IMR-90 (cell line): ENCODE measurements at regions not wholly inside any gene's neighbourhood (a gene's known extent, or its start where the extent isn't known, plus 50 kb on each side); places are given as distances from the start of the nearest gene placed in this dataset.

Source experiments
- ATAC-seq: fragments of 200-7000 bp; cut with Tn5 transposase; 2 replicates; pipeline ENCODE4 v1.9.1; 2020; ENCODE audit warnings: low read depth, mild to moderate bottlenecking, moderate library complexity
- BruUV-seq: library from RNA; stranded (reverse); fragments of 400-500 nt; replicated peaks from 2 replicates; lab custom pipeline; 2021; lab: Mats Ljungman, UMichigan
- CTCF ChIA-PET: fragments of 300-600 bp; formaldehyde crosslinking; extraction: SDS; loops from one replicate; lab custom pipeline; 2021; ENCODE audit warnings: antibody characterized with exemption; lab: Yijun Ruan, JAX
- POLR2A ChIA-PET: fragments of 300-600 bp; sonication (Branson Sonifier 250); formaldehyde crosslinking; loops from one replicate; lab custom pipeline; 2022; ENCODE audit warnings: antibody characterized with exemption; ENCODE audit not compliant: unreplicated experiment; lab: Charles Lee
- DNase-seq: peaks from one replicate; pipeline ENCODE4 v3.0.0; 2013
- H2AFZ ChIP-seq: replicated peaks from 2 replicates; pipeline ENCODE3; 2013; ENCODE audit warnings: low read length, mild to moderate bottlenecking; ENCODE audit not compliant: poor library complexity
- H2AK5ac ChIP-seq: 2 replicates; pipeline ENCODE4 v1.6.1; 2013; ENCODE audit warnings: low read depth, low read length, inconsistent platforms
- H2AK9ac ChIP-seq: replicated peaks from 2 replicates; pipeline ENCODE3; 2013; ENCODE audit warnings: mild to moderate bottlenecking, low read depth, low read length, moderate library complexity; ENCODE audit not compliant: poor library complexity
- H2BK120ac ChIP-seq: 2 replicates; pipeline ENCODE4 v1.6.1; 2013; ENCODE audit warnings: low read depth, low read length, inconsistent platforms
- H2BK15ac ChIP-seq: 3 replicates; pipeline ENCODE4 v1.6.1; 2013; ENCODE audit warnings: low read depth, low read length, inconsistent platforms
- H2BK20ac ChIP-seq: 2 replicates; pipeline ENCODE4 v1.6.1; 2013; ENCODE audit warnings: low read depth, mild to moderate bottlenecking, inconsistent platforms, low read length, moderate library complexity
- H2BK5ac ChIP-seq: 2 replicates; pipeline ENCODE4 v1.6.1; 2013; ENCODE audit warnings: mild to moderate bottlenecking, low read depth, low read length, inconsistent platforms; ENCODE audit not compliant: poor library complexity, severe bottlenecking
- H3K14ac ChIP-seq: replicated peaks from 2 replicates; pipeline ENCODE4 v1.6.1; 2013; ENCODE audit warnings: low read depth, low read length, inconsistent platforms
- H3K18ac ChIP-seq: 2 replicates; pipeline ENCODE4 v1.6.1; 2013; ENCODE audit warnings: low read depth, low read length, control low read depth
- H3K23ac ChIP-seq: 2 replicates; pipeline ENCODE4 v1.6.1; 2013; ENCODE audit warnings: low read depth, low read length, inconsistent platforms
- H3K27ac ChIP-seq: 2 replicates; pipeline ENCODE4 v1.5.1; 2013; ENCODE audit warnings: mild to moderate bottlenecking, control low read depth, low read length; ENCODE audit not compliant: insufficient read depth
- H3K27me3 ChIP-seq: 2 replicates; pipeline ENCODE4 v1.6.1; 2013; ENCODE audit warnings: low read length; ENCODE audit not compliant: control insufficient read depth, insufficient read depth
- H3K36me3 ChIP-seq: 2 replicates; pipeline ENCODE4 v1.6.1; 2013; ENCODE audit warnings: low read length, mixed read lengths; ENCODE audit not compliant: control insufficient read depth, insufficient read depth
- H3K4ac ChIP-seq: 2 replicates; pipeline ENCODE4 v1.6.1; 2013; ENCODE audit warnings: low read depth, low read length, inconsistent platforms
- H3K4me1 ChIP-seq: 2 replicates; pipeline ENCODE4 v1.6.1; 2013; ENCODE audit warnings: low read length, mixed read lengths; ENCODE audit not compliant: control insufficient read depth, insufficient read depth
- H3K4me2 ChIP-seq: 2 replicates; pipeline ENCODE4 v1.6.1; 2013; ENCODE audit warnings: low read depth, mild to moderate bottlenecking, control low read depth, low read length, moderate library complexity
- H3K4me3 ChIP-seq: 2 replicates; pipeline ENCODE4 v1.5.1; 2013; ENCODE audit warnings: low read depth, mild to moderate bottlenecking, control low read depth, low read length, moderate library complexity; ENCODE audit not compliant: insufficient read depth
- H3K56ac ChIP-seq: 2 replicates; pipeline ENCODE4 v1.6.1; 2013; ENCODE audit warnings: low read length, inconsistent platforms; ENCODE audit not compliant: insufficient read depth; ENCODE audit errors: extremely low read depth
- H3K79me1 ChIP-seq, 2 experiments: 2 replicates each; pipeline ENCODE4 v1.6.1; 2013; ENCODE audit warnings: low read length in 2 of 2, inconsistent platforms in 1 of 2, low read depth in 1 of 2
- H3K9ac ChIP-seq: 2 replicates; pipeline ENCODE4 v1.6.1; 2013; ENCODE audit warnings: low read depth, low read length, control low read depth
- H3K9me1 ChIP-seq: 2 replicates; pipeline ENCODE4 v1.6.1; 2013; ENCODE audit warnings: low read length, inconsistent platforms; ENCODE audit not compliant: insufficient read depth
- H3K9me3 ChIP-seq: 2 replicates; pipeline ENCODE4 v1.6.1; 2013; ENCODE audit warnings: low read length; ENCODE audit not compliant: control insufficient read depth, insufficient read depth
- H4K20me1 ChIP-seq: 2 replicates; pipeline ENCODE4 v1.6.1; 2013; ENCODE audit warnings: low read length, inconsistent platforms; ENCODE audit not compliant: insufficient read depth
- H4K5ac ChIP-seq: 2 replicates; pipeline ENCODE4 v1.6.1; 2013; ENCODE audit warnings: mild to moderate bottlenecking, low read depth, low read length, control low read depth
- H4K8ac ChIP-seq, 2 experiments: 2 replicates each; pipeline ENCODE4 v1.6.1; 2013; ENCODE audit warnings: low read depth in 2 of 2, low read length in 2 of 2, control low read depth in 1 of 2, inconsistent platforms in 1 of 2
- H4K91ac ChIP-seq: 2 replicates; pipeline ENCODE4 v1.6.1; 2013; ENCODE audit warnings: low read depth, low read length, inconsistent platforms; ENCODE audit not compliant: insufficient read depth
- BHLHE40 ChIP-seq: fragments of 150-350 bp; IDR thresholded peaks from 2 replicates; pipeline ENCODE4 v1.6.1; 2016; ENCODE audit warnings: mild to moderate bottlenecking, low read depth, low read length
- CEBPB ChIP-seq: IDR thresholded peaks from 2 replicates; pipeline ENCODE4 v1.6.1; 2012; ENCODE audit warnings: low read depth, low read length, improper control_type of control experiment
- CHD1 ChIP-seq: IDR thresholded peaks from 2 replicates; pipeline ENCODE4 v1.6.1; 2012; ENCODE audit warnings: low read depth, low read length, improper control_type of control experiment
- CTCF ChIP-seq: conservative IDR thresholded peaks from 2 replicates; pipeline ENCODE4 v1.5.1; 2012; ENCODE audit warnings: mild to moderate bottlenecking, low read depth, low read length, improper control_type of control experiment
- ELK1 ChIP-seq: fragments of 150-350 bp; IDR thresholded peaks from 2 replicates; pipeline ENCODE4 v1.6.1; 2016; ENCODE audit warnings: low read depth, mild to moderate bottlenecking, low read length, moderate library complexity, borderline replicate concordance
- FOS ChIP-seq: fragments of 150-350 bp; IDR thresholded peaks from 2 replicates; pipeline ENCODE4 v1.6.1; 2016; ENCODE audit warnings: low read depth, low read length
- MAFK ChIP-seq: IDR thresholded peaks from 2 replicates; pipeline ENCODE4 v1.6.1; 2012; ENCODE audit warnings: low read depth, low read length, improper control_type of control experiment
- MAZ ChIP-seq: IDR thresholded peaks from 2 replicates; pipeline ENCODE4 v1.6.1; 2012; ENCODE audit warnings: low read depth, mild to moderate bottlenecking, low read length, improper control_type of control experiment, moderate library complexity, borderline replicate concordance
- MXI1 ChIP-seq: IDR thresholded peaks from 2 replicates; pipeline ENCODE4 v1.6.1; 2012; ENCODE audit warnings: low read depth, mild to moderate bottlenecking, low read length, moderate library complexity, borderline replicate concordance
- NFE2L2 ChIP-seq: fragments of 150-350 bp; IDR thresholded peaks from 2 replicates; pipeline ENCODE4 v1.6.1; 2016; ENCODE audit warnings: low read depth, mild to moderate bottlenecking, low read length
- POLR2A ChIP-seq: IDR thresholded peaks from 2 replicates; pipeline ENCODE4 v1.6.1; 2012; ENCODE audit warnings: mild to moderate bottlenecking, low read depth, low read length
- RAD21 ChIP-seq: IDR thresholded peaks from 2 replicates; pipeline ENCODE4 v1.6.1; 2012; ENCODE audit warnings: low read length, improper control_type of control experiment
- RCOR1 ChIP-seq: IDR thresholded peaks from 2 replicates; pipeline ENCODE4 v1.6.1; 2012; ENCODE audit warnings: mild to moderate bottlenecking, low read length, improper control_type of control experiment; ENCODE audit not compliant: insufficient replicate concordance
- RFX5 ChIP-seq: IDR thresholded peaks from 2 replicates; pipeline ENCODE4 v1.8.0; 2012; ENCODE audit warnings: low read depth, mild to moderate bottlenecking, low read length, moderate library complexity
- SMC3 ChIP-seq: fragments of 150-350 bp; IDR thresholded peaks from 2 replicates; pipeline ENCODE4 v1.6.1; 2016; ENCODE audit warnings: low read depth, mild to moderate bottlenecking, antibody characterized with exemption, low read length, moderate library complexity
- USF2 ChIP-seq: fragments of 150-350 bp; IDR thresholded peaks from 2 replicates; pipeline ENCODE4 v1.6.1; 2017; ENCODE audit warnings: mild to moderate bottlenecking, antibody characterized with exemption, low read length, low read depth
- WGBS, 2 experiments: methylation state at CpG; one replicate each; pipeline versions ENCODE4 v1.1.5 to v1.1.7; 2013; ENCODE audit warnings: missing lambda C conversion rate in 2 of 2; ENCODE audit not compliant: insufficient read length in 1 of 2; ENCODE audit errors: extremely low coverage in 2 of 2; 5-methylcytosine and 5-hydroxymethylcytosine counted together
- dilution Hi-C: fragments of 300-500 bp; cut with HindIII; formaldehyde crosslinking; loops from one replicate; pipeline ENCODE4 v1.14.3; 2018; ENCODE audit warnings: low sequenced_read_pairs; ENCODE audit not compliant: unreplicated experiment
- in situ Hi-C: fragments of 300-500 bp; cut with MboI; formaldehyde crosslinking; loops from 3 replicates; pipeline ENCODE4 v1.14.3; 2019; ENCODE audit warnings: low sequenced_read_pairs, inconsistent platforms, mixed read lengths
- intact Hi-C: fragments of 100-400 bp; cut with micrococcal nuclease; formaldehyde crosslinking; loops from 2 replicates; pipeline ENCODE4 v1.10.0; 2022

GRCh38 chr6:112899541-112899940, 552.4 kb downstream of the RFPL4B start:
- H4K20me1 ChIP-seq: no peaks in the 10 kb centered on the region
- no peak overlapping the region for H2AK5ac ChIP-seq

More at GRCh38 chr6:112899541-112899940, 552.4 kb downstream of the RFPL4B start:
- Histone ChIP-seq H2BK120ac (no peak overlapping the region), H3K27ac (no peak overlapping the region), H2BK20ac (no peak overlapping the region), H4K8ac (no peak overlapping the region), H2AK9ac (no peak overlapping the region), H4K5ac (no peak overlapping the region), H3K4me2 (no peak overlapping the region), H3K23ac (no peak overlapping the region), H4K91ac (no peak overlapping the region), H3K79me1 (no peaks in the 10 kb centered on the region), H2BK5ac (no peak overlapping the region), H3K36me3 (no peaks in the 10 kb centered on the region), H2BK15ac (no peak overlapping the region), H3K27me3 (no peaks in the 10 kb centered on the region), H3K4me1 (no peaks in the 10 kb centered on the region), H3K9ac (no peak overlapping the region), H3K9me3 (no peaks in the 10 kb centered on the region; the same call in 1 of the 2 replicates), H3K4me3 (no peak overlapping the region), H3K9me1 (no peaks in the 10 kb centered on the region), H3K18ac (no peak overlapping the region), H3K56ac (no peak overlapping the region), H3K4ac (no peak overlapping the region), H3K14ac (no peak overlapping the region), H2AFZ (no peak overlapping the region)
- dilution Hi-C loops (no loop called here), intact Hi-C loops (no loop called here), in situ Hi-C loops (no loop called here)
- DNase-seq (peak; percentile 33), ATAC-seq (no peak)
- BruUV-seq: no TSS peak
- no CpG with 5 or more reads among the region's 3 CpGs for WGBS, 2 experiments
- CTCF ChIA-PET: no interaction called here
- POLR2A ChIA-PET: no interaction called here
- TF ChIP-seq RCOR1 (no peak), RAD21 (no peak), FOS (no peak), SMC3 (no peak), MAZ (no peak), MAFK (no peak), CEBPB (no peak), BHLHE40 (no peak), USF2 (no peak), NFE2L2 (no peak), ELK1 (no peak), CTCF (no peak), RFX5 (no peak), MXI1 (no peak), CHD1 (no peak), POLR2A (no peak)
